Prostate gland (tissue), 2 donors: ENCODE measurements at regions not wholly inside any gene's neighbourhood (a gene's known extent, or its start where the extent isn't known, plus 50 kb on each side); places are given as distances from the start of the nearest gene placed in this dataset.

Experiments used
- DNase-seq: peaks from one replicate; pipeline ENCODE4 v3.0.0-alpha.2; 2019; ENCODE audit warnings: low spot score
- H3K27ac ChIP-seq, 2 donors: fragments of 200-600 bp; sonication (generic); 2 replicates each; pipeline ENCODE4 v1.5.1; 2017 to 2019
- H3K27me3 ChIP-seq: fragments of 200-600 bp; sonication (generic); replicated peaks from 2 replicates; pipeline ENCODE4 v1.5.1; 2019; ENCODE audit not compliant: insufficient read depth
- H3K36me3 ChIP-seq, 2 donors: fragments of 200-600 bp; sonication (generic); 1 replicate in 1 of 2; 2 replicates in 1 of 2; pipeline versions ENCODE4 v1.5.1 to v1.8.1; 2017 to 2019
- H3K4me1 ChIP-seq: fragments of 200-600 bp; sonication (generic); replicated peaks from 2 replicates; pipeline ENCODE4 v1.5.1; 2019
- H3K4me3 ChIP-seq, 2 donors: fragments of 200-600 bp; sonication (generic); 2 replicates each; pipeline ENCODE4 v1.5.1; 2017 to 2019
- H3K9me3 ChIP-seq: fragments of 200-600 bp; sonication (generic); 2 replicates; pipeline ENCODE4 v1.5.1; 2017
- POLR2A ChIP-seq: fragments of 450-650 bp; IDR thresholded peaks from one replicate; pipeline ENCODE4 v1.6.1; 2016; ENCODE audit warnings: antibody characterized with exemption, mild to moderate bottlenecking
- POLR2AphosphoS5 ChIP-seq: sonication (generic); formaldehyde crosslinking; IDR thresholded peaks from one replicate; pipeline ENCODE4 v1.6.1; 2017; ENCODE audit warnings: antibody characterized with exemption
- WGBS: methylation state at CpG from one replicate; pipeline ENCODE4 v1.1.5; 2018; 5-methylcytosine and 5-hydroxymethylcytosine counted together
- intact Hi-C: fragments of 100-400 bp; cut with DNase I; formaldehyde crosslinking; loops from one replicate; pipeline ENCODE4 v1.14.2; 2022
- TF ChIP-seq, protein P1 (sequence below), 4 experiments: fragments of 200-600 bp in 2 of 4; fragments of 450-650 bp in 2 of 4; sonication (generic) in 2 of 4; IDR thresholded peaks; 1 replicate in 3 of 4; 2 replicates in 1 of 4; pipeline ENCODE4 v1.5.1; 2016 to 2019; ENCODE audit warnings: antibody characterized with exemption in 4 of 4, mild to moderate bottlenecking in 2 of 4, moderate library complexity in 2 of 4

DNA sequence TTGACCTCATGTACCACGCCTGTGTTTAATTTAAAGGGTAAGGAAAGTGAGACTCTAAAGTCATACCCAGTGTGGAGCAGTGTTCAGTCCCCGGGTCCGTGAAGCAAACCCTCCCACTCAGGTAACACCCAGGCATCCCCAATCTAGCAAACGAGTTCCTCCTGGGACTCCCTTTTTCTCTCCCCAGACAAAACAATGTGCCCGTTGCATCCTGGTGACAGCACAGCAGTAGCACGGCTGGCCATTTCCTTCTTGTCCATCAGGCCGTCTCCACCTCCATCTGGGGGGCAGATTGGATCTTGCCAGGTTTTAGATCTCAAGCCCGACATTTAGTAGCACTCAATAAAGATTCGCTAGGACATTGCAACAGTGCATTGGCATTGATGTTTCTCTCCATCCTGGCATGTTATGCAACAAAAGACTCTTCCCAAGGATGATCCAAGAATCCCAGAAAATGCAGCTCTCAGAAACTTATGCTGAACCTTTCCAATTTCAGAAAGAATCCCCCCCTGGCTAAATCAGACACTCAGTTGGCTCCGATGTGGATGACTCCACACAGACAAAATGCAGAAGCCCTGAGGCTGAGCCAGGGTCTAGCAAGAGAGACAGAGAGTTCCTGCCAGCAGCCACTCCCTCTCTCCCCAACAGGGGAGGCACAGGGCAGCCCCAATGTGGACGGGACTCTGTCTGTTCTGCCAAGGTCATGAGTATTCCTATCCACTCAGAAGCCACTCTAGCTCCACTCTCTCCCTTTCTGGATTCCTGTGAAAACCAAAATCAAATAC, 274.5 kb upstream of the MGMT start:
- TF ChIP-seq POLR2AphosphoS5 (no peak), POLR2A (no peak)
- TF ChIP-seq, protein P1, sequence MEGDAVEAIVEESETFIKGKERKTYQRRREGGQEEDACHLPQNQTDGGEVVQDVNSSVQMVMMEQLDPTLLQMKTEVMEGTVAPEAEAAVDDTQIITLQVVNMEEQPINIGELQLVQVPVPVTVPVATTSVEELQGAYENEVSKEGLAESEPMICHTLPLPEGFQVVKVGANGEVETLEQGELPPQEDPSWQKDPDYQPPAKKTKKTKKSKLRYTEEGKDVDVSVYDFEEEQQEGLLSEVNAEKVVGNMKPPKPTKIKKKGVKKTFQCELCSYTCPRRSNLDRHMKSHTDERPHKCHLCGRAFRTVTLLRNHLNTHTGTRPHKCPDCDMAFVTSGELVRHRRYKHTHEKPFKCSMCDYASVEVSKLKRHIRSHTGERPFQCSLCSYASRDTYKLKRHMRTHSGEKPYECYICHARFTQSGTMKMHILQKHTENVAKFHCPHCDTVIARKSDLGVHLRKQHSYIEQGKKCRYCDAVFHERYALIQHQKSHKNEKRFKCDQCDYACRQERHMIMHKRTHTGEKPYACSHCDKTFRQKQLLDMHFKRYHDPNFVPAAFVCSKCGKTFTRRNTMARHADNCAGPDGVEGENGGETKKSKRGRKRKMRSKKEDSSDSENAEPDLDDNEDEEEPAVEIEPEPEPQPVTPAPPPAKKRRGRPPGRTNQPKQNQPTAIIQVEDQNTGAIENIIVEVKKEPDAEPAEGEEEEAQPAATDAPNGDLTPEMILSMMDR (IDR thresholded peaks at IDR 0.05), result no peak
- H3K27me3 ChIP-seq, result no peaks in the 10 kb centered on the region
- intact Hi-C loops, result no loop called here
- H3K4me3 ChIP-seq, result no peak overlapping the region
- no peaks in the 10 kb centered on the region for H3K36me3 ChIP-seq
- H3K4me1 ChIP-seq, result no peaks in the 10 kb centered on the region
- no peak overlapping the region for H3K27ac ChIP-seq
- WGBS, result 52% methylated on average over 11 of the region's 11 CpGs
- no peaks in the 10 kb centered on the region for H3K9me3 ChIP-seq
- no peak for DNase-seq

DNA sequence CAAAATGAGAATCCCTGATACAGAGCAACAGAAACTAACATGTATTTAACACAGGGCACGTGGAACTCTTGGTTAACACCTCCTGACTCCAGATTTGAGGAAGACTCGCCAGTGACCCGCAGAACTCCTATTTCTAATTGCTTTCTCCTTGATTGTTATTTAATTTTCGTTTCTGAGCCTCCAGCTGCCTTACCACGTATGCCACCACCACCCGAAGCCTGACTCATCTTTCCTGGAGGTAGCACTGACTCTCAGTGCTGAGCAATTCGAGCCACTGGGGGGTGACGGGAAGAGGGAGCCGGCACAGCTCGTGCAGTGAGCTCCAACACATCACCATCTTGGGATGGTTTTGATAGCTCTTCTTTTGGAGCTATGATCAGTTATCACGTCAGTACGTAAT, 273.9 kb upstream of the MGMT start:
- H3K4me3 ChIP-seq, result no peak overlapping the region
- no peaks in the 10 kb centered on the region for H3K9me3 ChIP-seq
- no peaks in the 10 kb centered on the region for H3K4me1 ChIP-seq
- no peak for DNase-seq
- no peak for TF ChIP-seq POLR2A
- no peak for TF ChIP-seq POLR2AphosphoS5
- TF ChIP-seq, protein P1 (IDR thresholded peaks at IDR 0.05), result no peak
- no peaks in the 10 kb centered on the region for H3K36me3 ChIP-seq
- 67% methylated on average over 12 of the region's 12 CpGs for WGBS
- no peak overlapping the region for H3K27ac ChIP-seq
- intact Hi-C loops, result no loop called here
- H3K27me3 ChIP-seq, result no peaks in the 10 kb centered on the region

- intact Hi-C loops, result no loop called here
Observed at GRCh38 chr10:129194181-129194870, 272.7 kb upstream of the MGMT start.

GRCh38 chr10:129199826-129200225, 267.2 kb upstream of the MGMT start:
- H3K9me3 ChIP-seq, result no peaks in the 10 kb centered on the region
- no peaks in the 10 kb centered on the region for H3K36me3 ChIP-seq
- H3K4me1 ChIP-seq, result no peaks in the 10 kb centered on the region
- no peak overlapping the region for H3K27ac ChIP-seq
- WGBS, result 50% methylated on average over 2 of the region's 2 CpGs
- DNase-seq, result no peak
- H3K4me3 ChIP-seq, result no peak overlapping the region
- no peaks in the 10 kb centered on the region for H3K27me3 ChIP-seq
- intact Hi-C loops, result no loop called here
- TF ChIP-seq POLR2AphosphoS5 (no peak), POLR2A (no peak)
- TF ChIP-seq, protein P1 (IDR thresholded peaks at IDR 0.05), result no peak

More at GRCh38 chr10:129194181-129194870, 272.7 kb upstream of the MGMT start:
- DNase-seq, result no peak
- no peak overlapping the region for H3K27ac ChIP-seq
- TF ChIP-seq POLR2AphosphoS5, result no peak
- TF ChIP-seq POLR2A, result no peak
- TF ChIP-seq, protein P1 (IDR thresholded peaks at IDR 0.05), result no peak
- H3K36me3 ChIP-seq, result no peaks in the 10 kb centered on the region
- no peak overlapping the region for H3K4me3 ChIP-seq
- no peaks in the 10 kb centered on the region for H3K9me3 ChIP-seq
- no peaks in the 10 kb centered on the region for H3K27me3 ChIP-seq
- 74% methylated on average over 3 of the region's 3 CpGs for WGBS
- no peaks in the 10 kb centered on the region for H3K4me1 ChIP-seq
